ENCODE measurements at regions not wholly inside any gene's neighbourhood (a gene's known extent, or its start where the extent isn't known, plus 50 kb on each side); places are given as distances from the start of the nearest gene placed in this dataset.

DNA sequence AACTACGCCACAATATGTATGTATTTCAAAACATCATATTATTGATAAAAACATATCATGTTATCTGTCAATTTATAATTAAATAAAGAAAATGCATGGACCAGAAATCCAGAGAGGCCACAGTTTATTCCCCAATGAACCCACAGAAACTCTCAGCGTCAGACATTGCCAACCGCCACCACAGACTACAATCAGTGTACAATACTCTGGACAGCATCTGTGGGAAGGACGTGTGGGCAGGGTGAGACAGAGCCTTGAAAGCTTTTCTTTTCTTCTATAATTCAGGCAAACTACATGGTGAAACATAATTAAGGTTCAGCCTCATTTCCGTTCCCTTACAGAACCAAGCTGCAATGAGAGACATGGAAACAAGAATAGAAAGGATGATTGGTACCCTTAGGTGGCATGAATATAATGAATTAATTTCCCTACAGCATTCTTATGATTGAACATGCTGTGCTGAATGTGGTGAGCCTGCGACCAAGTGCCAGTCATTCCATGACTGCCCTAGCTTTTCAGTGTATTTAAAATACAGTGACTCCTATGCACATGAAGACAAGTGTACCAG lies 909.3 kb downstream of the SORCS1 start:
- DNase-seq (ENCODE audit: low read depth): no peak
- TF ChIP-seq, protein P1, sequence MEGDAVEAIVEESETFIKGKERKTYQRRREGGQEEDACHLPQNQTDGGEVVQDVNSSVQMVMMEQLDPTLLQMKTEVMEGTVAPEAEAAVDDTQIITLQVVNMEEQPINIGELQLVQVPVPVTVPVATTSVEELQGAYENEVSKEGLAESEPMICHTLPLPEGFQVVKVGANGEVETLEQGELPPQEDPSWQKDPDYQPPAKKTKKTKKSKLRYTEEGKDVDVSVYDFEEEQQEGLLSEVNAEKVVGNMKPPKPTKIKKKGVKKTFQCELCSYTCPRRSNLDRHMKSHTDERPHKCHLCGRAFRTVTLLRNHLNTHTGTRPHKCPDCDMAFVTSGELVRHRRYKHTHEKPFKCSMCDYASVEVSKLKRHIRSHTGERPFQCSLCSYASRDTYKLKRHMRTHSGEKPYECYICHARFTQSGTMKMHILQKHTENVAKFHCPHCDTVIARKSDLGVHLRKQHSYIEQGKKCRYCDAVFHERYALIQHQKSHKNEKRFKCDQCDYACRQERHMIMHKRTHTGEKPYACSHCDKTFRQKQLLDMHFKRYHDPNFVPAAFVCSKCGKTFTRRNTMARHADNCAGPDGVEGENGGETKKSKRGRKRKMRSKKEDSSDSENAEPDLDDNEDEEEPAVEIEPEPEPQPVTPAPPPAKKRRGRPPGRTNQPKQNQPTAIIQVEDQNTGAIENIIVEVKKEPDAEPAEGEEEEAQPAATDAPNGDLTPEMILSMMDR (IDR thresholded peaks at IDR 0.05; ENCODE audit: insufficient read depth, low read length, poor library complexity, severe bottlenecking): no peak
- Histone ChIP-seq H3K4me3 (ENCODE audit: low read depth, low read length) (no peak overlapping the region), H3K27me3 (ENCODE audit: control insufficient read depth, insufficient read depth, low read length) (no peaks in the 10 kb centered on the region), H3K36me3 (ENCODE audit: control insufficient read depth, insufficient read depth, low read length) (no peaks in the 10 kb centered on the region)

DNA sequence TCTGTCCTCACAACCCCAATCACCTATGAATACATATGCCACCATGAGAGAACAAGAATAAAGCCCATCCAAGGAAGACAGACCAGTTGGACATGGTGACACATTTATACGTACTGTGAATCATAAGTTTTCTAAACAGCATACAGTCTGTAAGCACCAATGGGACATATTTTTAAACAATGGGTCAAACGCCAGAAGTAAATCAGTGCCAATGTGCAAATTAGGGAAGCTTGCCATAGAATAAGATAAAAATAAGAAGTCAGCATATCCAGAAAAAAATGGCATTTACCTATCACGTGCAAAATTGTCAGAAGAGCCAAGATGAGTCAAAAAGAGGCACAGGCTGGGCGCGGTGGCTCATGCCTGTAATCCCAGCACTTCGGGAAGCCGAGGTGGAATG lies 910.4 kb downstream of the SORCS1 start:
- DNase-seq (ENCODE audit: low read depth): no peak
- TF ChIP-seq, protein P1 (IDR thresholded peaks at IDR 0.05; ENCODE audit: insufficient read depth, low read length, poor library complexity, severe bottlenecking): no peak
- H3K36me3 ChIP-seq (ENCODE audit: control insufficient read depth, insufficient read depth, low read length): no peaks in the 10 kb centered on the region
- H3K27me3 ChIP-seq (ENCODE audit: control insufficient read depth, insufficient read depth, low read length): no peaks in the 10 kb centered on the region
- no peak overlapping the region for H3K4me3 ChIP-seq (ENCODE audit: low read depth, low read length)

DNA sequence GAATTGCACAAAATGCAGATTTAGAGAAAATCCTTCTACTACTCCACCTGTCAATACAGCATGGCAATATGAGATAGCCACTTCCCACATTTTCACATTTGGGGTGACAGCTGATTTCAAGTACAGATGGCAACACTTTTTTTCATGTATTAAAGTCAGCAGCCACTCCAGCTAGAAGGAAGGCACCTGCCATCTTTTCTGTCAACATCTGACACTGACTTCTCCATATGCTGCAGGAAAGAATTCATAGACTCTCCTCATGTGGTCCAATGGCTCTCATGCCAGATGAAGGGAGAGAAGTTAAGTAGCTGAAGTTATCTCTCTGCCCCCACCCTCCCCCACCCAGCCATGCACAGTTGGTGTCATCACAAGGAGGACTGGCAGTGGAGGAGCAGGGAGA lies 912.0 kb downstream of the SORCS1 start:
- Histone ChIP-seq H3K4me3 (ENCODE audit: low read depth, low read length) (no peak overlapping the region), H3K36me3 (ENCODE audit: control insufficient read depth, insufficient read depth, low read length) (no peaks in the 10 kb centered on the region), H3K27me3 (ENCODE audit: control insufficient read depth, insufficient read depth, low read length) (no peaks in the 10 kb centered on the region)
- TF ChIP-seq, protein P1 (IDR thresholded peaks at IDR 0.05; ENCODE audit: insufficient read depth, low read length, poor library complexity, severe bottlenecking): no peak
- no peak for DNase-seq (ENCODE audit: low read depth)

DNA sequence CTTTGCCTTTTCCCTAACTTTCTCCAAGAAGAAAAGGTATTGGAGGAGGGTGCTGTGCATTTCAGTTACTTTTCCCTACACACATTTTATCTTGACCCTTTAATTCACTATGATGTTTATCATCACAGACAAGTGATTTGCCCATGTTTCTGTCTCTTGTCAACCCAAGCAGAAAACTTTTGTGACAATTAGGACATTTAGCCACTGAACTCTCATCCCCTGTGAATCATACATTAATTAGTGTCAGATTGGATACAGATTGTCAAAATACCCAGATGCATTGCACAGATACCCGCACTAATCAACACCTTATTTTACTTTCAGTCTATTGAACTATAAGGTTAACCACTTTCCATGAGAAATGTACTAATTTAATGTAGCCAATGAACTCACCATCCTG lies 912.9 kb downstream of the SORCS1 start:
- Histone ChIP-seq H3K27me3 (ENCODE audit: control insufficient read depth, insufficient read depth, low read length) (no peaks in the 10 kb centered on the region), H3K36me3 (ENCODE audit: control insufficient read depth, insufficient read depth, low read length) (no peaks in the 10 kb centered on the region), H3K4me3 (ENCODE audit: low read depth, low read length) (no peak overlapping the region)
- TF ChIP-seq, protein P1 (IDR thresholded peaks at IDR 0.05; ENCODE audit: insufficient read depth, low read length, poor library complexity, severe bottlenecking): no peak
- DNase-seq (ENCODE audit: low read depth): no peak

DNA sequence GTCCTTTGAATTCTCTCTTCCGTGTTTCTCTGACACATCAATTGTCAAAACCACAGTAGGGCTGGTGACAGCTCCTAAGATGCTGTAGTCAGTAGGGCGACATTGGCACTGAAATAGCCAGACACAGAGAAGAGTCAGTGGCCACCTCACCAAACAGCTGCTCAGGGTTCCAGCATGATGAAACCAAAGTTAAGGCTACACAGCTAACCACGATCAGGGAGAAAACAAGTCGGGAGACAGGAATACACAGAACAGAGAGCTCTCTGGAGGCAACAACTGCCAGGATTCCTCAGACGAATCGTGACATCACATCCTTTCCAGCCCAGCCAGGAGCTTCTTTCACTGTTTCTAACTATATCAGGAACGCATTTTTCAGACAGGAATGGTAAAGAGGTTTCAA lies 922.2 kb downstream of the SORCS1 start:
- TF ChIP-seq, protein P1 (IDR thresholded peaks at IDR 0.05; ENCODE audit: insufficient read depth, low read length, poor library complexity, severe bottlenecking): no peak
- Histone ChIP-seq H3K27me3 (ENCODE audit: control insufficient read depth, insufficient read depth, low read length) (no peaks in the 10 kb centered on the region), H3K4me3 (ENCODE audit: low read depth, low read length) (no peak overlapping the region), H3K36me3 (ENCODE audit: control insufficient read depth, insufficient read depth, low read length) (no peaks in the 10 kb centered on the region)
- DNase-seq (ENCODE audit: low read depth): no peak

DNA sequence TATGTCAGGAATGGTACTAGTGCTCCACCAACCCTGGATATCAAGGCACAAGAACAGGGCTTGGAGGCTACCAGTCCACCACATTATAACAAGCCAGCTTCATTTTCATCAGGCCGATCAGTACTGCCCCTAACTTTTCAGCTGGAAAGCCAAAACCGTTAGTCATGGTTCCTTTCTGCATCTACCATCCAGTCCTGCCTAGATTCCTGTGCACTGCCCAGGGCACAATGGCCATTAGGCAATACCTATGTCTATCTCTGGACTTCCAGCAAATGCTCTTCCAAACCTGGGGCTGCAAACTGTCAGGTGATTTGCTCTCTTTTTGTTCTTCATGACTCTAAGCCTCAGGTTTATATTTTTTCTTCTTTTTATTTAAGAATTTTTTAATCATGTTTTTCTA lies 937.7 kb downstream of the SORCS1 start:
- TF ChIP-seq, protein P1 (IDR thresholded peaks at IDR 0.05; ENCODE audit: insufficient read depth, low read length, poor library complexity, severe bottlenecking): no peak
- Histone ChIP-seq H3K27me3 (ENCODE audit: control insufficient read depth, insufficient read depth, low read length) (no peaks in the 10 kb centered on the region), H3K36me3 (ENCODE audit: control insufficient read depth, insufficient read depth, low read length) (no peaks in the 10 kb centered on the region), H3K4me3 (ENCODE audit: low read depth, low read length) (no peak overlapping the region)
- DNase-seq (ENCODE audit: low read depth): no peak
